ENCODE measurements at regions not wholly inside any gene's neighbourhood (a gene's known extent, or its start where the extent isn't known, plus 50 kb on each side); places are given as distances from the start of the nearest gene placed in this dataset.
"Not testable (repeated sequence)": the region's sequence is repeated elsewhere in the genome, so short reads cannot be mapped to it uniquely, and the experiment has no call there.

- TF ChIP-seq CTCF (conservative IDR thresholded peaks at IDR 0.05): no peak
- H3K27ac ChIP-seq: no peak overlapping the region
Observed at GRCh38 chr1:66462313-66462712, 71.6 kb upstream of the SGIP1 start.

- H3K27ac ChIP-seq: no peak overlapping the region
- TF ChIP-seq CTCF (conservative IDR thresholded peaks at IDR 0.05): no peak
Observed at GRCh38 chr1:66464351-66464750, 69.6 kb upstream of the SGIP1 start.

- no peak overlapping the region for H3K27ac ChIP-seq
- TF ChIP-seq CTCF (conservative IDR thresholded peaks at IDR 0.05): no peak
Observed at GRCh38 chr1:66464802-66465201, 69.2 kb upstream of the SGIP1 start.

GRCh38 chr1:66466695-66467094 is 67.3 kb upstream of the SGIP1 start:
- not testable (repeated sequence) for H3K27ac ChIP-seq

GRCh38 chr1:66468722-66469121 is 65.2 kb upstream of the SGIP1 start:
- no peak for TF ChIP-seq CTCF (conservative IDR thresholded peaks at IDR 0.05)
- no peak overlapping the region for H3K27ac ChIP-seq

DNA sequence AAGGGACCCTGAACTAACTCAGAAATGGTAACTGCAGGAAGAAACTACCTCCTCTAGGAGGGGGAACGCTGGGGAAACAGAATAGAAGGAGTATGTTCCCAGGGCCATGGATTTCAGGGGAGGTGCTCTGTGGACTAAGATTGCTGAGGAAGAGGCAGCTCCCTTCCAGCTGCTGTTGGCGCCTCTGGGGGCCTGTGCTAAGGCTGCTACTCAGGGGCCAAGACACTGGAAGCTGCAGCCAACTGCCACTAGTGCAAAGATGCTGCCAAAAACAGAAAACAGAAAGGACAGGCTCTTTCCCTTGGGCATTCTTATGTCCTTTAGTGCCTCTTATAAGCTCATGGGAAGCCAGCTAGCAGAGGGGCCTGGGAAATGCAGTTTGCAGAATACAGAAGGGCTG is 58.0 kb upstream of the SGIP1 start:
- H3K27ac ChIP-seq: no peak overlapping the region
- no peak for TF ChIP-seq CTCF (conservative IDR thresholded peaks at IDR 0.05)

GRCh38 chr1:66476774-66477173 is 57.2 kb upstream of the SGIP1 start:
- no peak for TF ChIP-seq CTCF (conservative IDR thresholded peaks at IDR 0.05)
- no peak overlapping the region for H3K27ac ChIP-seq

DNA sequence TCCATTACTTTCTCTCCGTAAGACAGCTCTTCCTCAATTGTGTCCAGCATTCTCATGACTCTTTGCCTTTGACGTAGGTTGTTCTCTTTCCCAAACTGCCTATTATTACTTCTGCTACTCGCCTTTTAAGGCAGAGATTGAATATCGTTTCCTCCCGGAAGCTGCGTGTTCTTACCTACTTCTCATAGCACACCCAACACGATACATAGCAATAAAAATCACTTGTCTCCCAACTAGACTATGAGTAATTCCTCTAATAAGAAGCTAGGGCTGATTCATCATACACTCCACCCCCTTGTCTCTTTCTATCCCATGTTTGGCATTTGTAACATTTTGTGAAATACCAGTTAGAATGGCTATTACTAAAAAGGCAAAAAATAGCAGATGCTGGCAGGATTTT is 55.8 kb upstream of the SGIP1 start:
- no peak for TF ChIP-seq CTCF (conservative IDR thresholded peaks at IDR 0.05)
- H3K27ac ChIP-seq: no peak overlapping the region

Measured in VCaP (cell line).